Glomerular visceral epithelial cell (primary cell): ENCODE measurements at regions not wholly inside any gene's neighbourhood (a gene's known extent, or its start where the extent isn't known, plus 50 kb on each side); places are given as distances from the start of the nearest gene placed in this dataset.
A peak's percentile ranks its signal among the peaks of the same experiment; 100 is the strongest.
"Not testable (repeated sequence)": the region's sequence is repeated elsewhere in the genome, so short reads cannot be mapped to it uniquely, and the experiment has no call there.

Source experiments
- DNase-seq: peaks from one replicate; pipeline ENCODE4 v3.0.0-alpha.2; 2016; ENCODE audit errors: extremely low spot score

GRCh38 chr3:125916376-125916978 lies 52.5 kb upstream of the ROPN1B start:
- DNase-seq = peak; percentile 97

- peak; percentile 54 for DNase-seq
These were observed 51.9 kb upstream of the ROPN1B start for GRCh38 chr3:125917020-125917549.

- not testable (repeated sequence) for DNase-seq
These were observed 51.0 kb upstream of the ROPN1B start for GRCh38 chr3:125918024-125918423.

- DNase-seq = not testable (repeated sequence)
These were observed 50.5 kb upstream of the ROPN1B start for GRCh38 chr3:125918451-125918850.

GRCh38 chr3:125918866-125919265 lies 50.1 kb upstream of the ROPN1B start:
- DNase-seq = not testable (repeated sequence)
